D721Med (cell line): ENCODE measurements at regions not wholly inside any gene's neighbourhood (a gene's known extent, or its start where the extent isn't known, plus 50 kb on each side); places are given as distances from the start of the nearest gene placed in this dataset.

Experiments used
- DNase-seq: peaks from one replicate; pipeline ENCODE4 v3.0.0; 2011; ENCODE audit warnings: low spot score; ENCODE audit not compliant: insufficient read length
- FAIRE-seq: peaks from 2 replicates; lab custom pipeline; 2011; peaks lifted over from hg19 to GRCh38; lab: Jason Lieb, UNC
- CTCF ChIP-seq: IDR thresholded peaks from 2 replicates; pipeline ENCODE4 v1.5.1; 2012; ENCODE audit warnings: mild to moderate bottlenecking, control low read depth; ENCODE audit not compliant: insufficient read depth; ENCODE audit errors: missing control alignments

GRCh38 chr5:120217001-120217400, 247.1 kb upstream of the PRR16 start:
- DNase-seq (no peak), FAIRE-seq (no peak)
- no peak for TF ChIP-seq CTCF

GRCh38 chr5:120219988-120220387, 244.1 kb upstream of the PRR16 start:
- no peak for DNase-seq
- no peak for TF ChIP-seq CTCF
- peak; percentile 48 for FAIRE-seq

GRCh38 chr5:120225524-120225923, 238.6 kb upstream of the PRR16 start:
- FAIRE-seq (no peak), DNase-seq (no peak)
- TF ChIP-seq CTCF: no peak

- no peak for TF ChIP-seq CTCF
- no peak for DNase-seq
- FAIRE-seq: no peak
Observed at GRCh38 chr5:120228262-120229031, 235.7 kb upstream of the PRR16 start.

GRCh38 chr5:120229036-120229435, 235.1 kb upstream of the PRR16 start:
- no peak for TF ChIP-seq CTCF
- DNase-seq: no peak
- no peak for FAIRE-seq

- DNase-seq (no peak), FAIRE-seq (no peak)
- TF ChIP-seq CTCF: no peak
Observed at GRCh38 chr5:120231563-120231962, 232.5 kb upstream of the PRR16 start.

- no peak for FAIRE-seq
Observed at GRCh38 chr5:120236360-120236759, 227.7 kb upstream of the PRR16 start.

More at GRCh38 chr5:120236360-120236759, 227.7 kb upstream of the PRR16 start:
- TF ChIP-seq CTCF: no peak
- no peak for DNase-seq
